CD8-positive, alpha-beta memory T cell (primary cell): ENCODE measurements at regions not wholly inside any gene's neighbourhood (a gene's known extent, or its start where the extent isn't known, plus 50 kb on each side); places are given as distances from the start of the nearest gene placed in this dataset.

Experiments used
- CTCF ChIA-PET: fragments of 350-600 bp; sonication (Branson Sonifier 250); formaldehyde crosslinking; loops from one replicate; lab custom pipeline; 2021; ENCODE audit warnings: antibody characterized with exemption; lab: Charles Lee
- POLR2A ChIA-PET: fragments of 350-600 bp; sonication (Branson Sonifier 250); formaldehyde crosslinking; loops from one replicate; lab custom pipeline; 2021; ENCODE audit warnings: antibody characterized with exemption; lab: Charles Lee
- DNase-seq, 5 donors: peaks; one replicate each; pipeline versions ENCODE4 v3.0.0 to v3.0.0-alpha.2; 2020 to 2022; ENCODE audit warnings: mixed read lengths in 1 of 5
- H3K27ac ChIP-seq: one replicate; pipeline ENCODE4 v1.7.0; 2013; ENCODE audit warnings: low read depth, mild to moderate bottlenecking, low read length, moderate library complexity
- H3K27me3 ChIP-seq: 2 replicates; pipeline ENCODE4 v1.7.0; 2013; ENCODE audit warnings: low read length, mild to moderate bottlenecking; ENCODE audit not compliant: insufficient read depth, poor library complexity, severe bottlenecking
- H3K36me3 ChIP-seq: 2 replicates; pipeline ENCODE4 v1.7.0; 2013; ENCODE audit warnings: mild to moderate bottlenecking, low read length, moderate library complexity; ENCODE audit not compliant: insufficient read depth
- H3K4me1 ChIP-seq: 2 replicates; pipeline ENCODE4 v1.7.0; 2013; ENCODE audit warnings: mild to moderate bottlenecking, low read length, moderate library complexity; ENCODE audit not compliant: insufficient read depth
- H3K4me3 ChIP-seq: 2 replicates; pipeline ENCODE4 v1.7.0; 2013; ENCODE audit warnings: mild to moderate bottlenecking, low read length
- H3K9me3 ChIP-seq: 2 replicates; pipeline ENCODE4 v1.7.0; 2013; ENCODE audit warnings: mild to moderate bottlenecking, low read length
- H3K27ac Mint-ChIP-seq, 8 donors: one replicate each; pipeline ENCODE4 v1.8.0; 2020 to 2021; ENCODE audit warnings: mixed read lengths in 8 of 8, mild to moderate bottlenecking in 6 of 8, inconsistent platforms in 3 of 8, moderate library complexity in 3 of 8
- H3K27me3 Mint-ChIP-seq, 2 donors: one replicate each; pipeline ENCODE4 v1.8.0; 2020 to 2021; ENCODE audit warnings: mixed read lengths in 2 of 2, mild to moderate bottlenecking in 1 of 2, moderate library complexity in 1 of 2
- H3K36me3 Mint-ChIP-seq, 3 donors: one replicate each; pipeline ENCODE4 v1.8.0; 2020 to 2021; ENCODE audit warnings: mixed read lengths in 3 of 3, inconsistent platforms in 1 of 3, mild to moderate bottlenecking in 1 of 3
- H3K4me1 Mint-ChIP-seq, 3 donors: one replicate each; pipeline ENCODE4 v1.8.0; 2020 to 2021; ENCODE audit warnings: mixed read lengths in 3 of 3, inconsistent platforms in 1 of 3, mild to moderate bottlenecking in 1 of 3
- H3K4me3 Mint-ChIP-seq, 7 donors: one replicate each; pipeline ENCODE4 v1.8.0; 2020 to 2021; ENCODE audit warnings: mixed read lengths in 7 of 7, mild to moderate bottlenecking in 6 of 7, moderate library complexity in 4 of 7, inconsistent platforms in 2 of 7
- H3K9me3 Mint-ChIP-seq, 5 donors: one replicate each; pipeline ENCODE4 v1.8.0; 2020 to 2022; ENCODE audit warnings: mixed read lengths in 5 of 5, mild to moderate bottlenecking in 3 of 5, moderate library complexity in 2 of 5, inconsistent platforms in 1 of 5

DNA sequence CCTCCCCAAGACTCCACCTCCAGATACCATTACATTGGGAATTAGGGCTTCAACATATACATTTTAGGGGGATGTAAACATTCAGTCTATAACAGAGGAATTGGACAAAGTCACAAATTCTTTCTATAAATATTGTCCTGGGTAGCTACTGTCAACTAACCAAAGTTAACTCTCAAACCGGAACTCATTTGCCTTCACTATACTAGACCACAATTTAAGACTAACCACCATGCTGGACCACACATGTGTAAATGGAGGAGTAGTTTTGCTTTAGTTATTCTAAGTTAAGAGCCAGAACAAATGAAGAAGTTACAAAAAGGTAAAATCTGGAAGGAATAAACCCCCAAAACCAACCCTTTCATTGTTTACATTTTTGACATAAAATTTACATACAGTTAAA is 222.8 kb downstream of the NDFIP2 start:
- peaks cover 0 to 3% (median 0%) of the 10 kb centered on the region in 5 donors for H3K9me3 Mint-ChIP-seq
- no peaks in the 10 kb centered on the region for H3K27me3 Mint-ChIP-seq
- no peak overlapping the region for H3K4me3 ChIP-seq
- H3K4me3 Mint-ChIP-seq: no peak overlapping the region
- H3K27ac Mint-ChIP-seq: no peak overlapping the region
- no peak for DNase-seq
- CTCF ChIA-PET: no interaction called here
- no peaks in the 10 kb centered on the region for H3K4me1 Mint-ChIP-seq
- no peaks in the 10 kb centered on the region for H3K36me3 Mint-ChIP-seq
- no peaks in the 10 kb centered on the region for H3K36me3 ChIP-seq
- H3K9me3 ChIP-seq: no peaks in the 10 kb centered on the region
- H3K27ac ChIP-seq: no peak overlapping the region
- POLR2A ChIA-PET: no interaction called here
- no peaks in the 10 kb centered on the region for H3K4me1 ChIP-seq
- no peaks in the 10 kb centered on the region for H3K27me3 ChIP-seq

GRCh38 chr13:79695754-79696153 is 214.8 kb downstream of the NDFIP2 start:
- H3K4me1 ChIP-seq: no peaks in the 10 kb centered on the region
- no peaks in the 10 kb centered on the region for H3K36me3 Mint-ChIP-seq
- H3K4me3 Mint-ChIP-seq: no peak overlapping the region
- peaks cover 0 to 4% of the 10 kb centered on the region in 2 donors for H3K27me3 Mint-ChIP-seq
- no peaks in the 10 kb centered on the region for H3K4me1 Mint-ChIP-seq
- ChIA-PET CTCF (no interaction called here), POLR2A (no interaction called here)
- H3K27ac ChIP-seq: no peak overlapping the region
- H3K27me3 ChIP-seq: no peaks in the 10 kb centered on the region
- H3K36me3 ChIP-seq: no peaks in the 10 kb centered on the region
- no peak overlapping the region for H3K4me3 ChIP-seq
- no peaks in the 10 kb centered on the region for H3K9me3 Mint-ChIP-seq
- no peak for DNase-seq
- H3K9me3 ChIP-seq: no peaks in the 10 kb centered on the region
- H3K27ac Mint-ChIP-seq: no peak overlapping the region

GRCh38 chr13:79692846-79693245 is 211.9 kb downstream of the NDFIP2 start:
- Histone ChIP-seq H3K27me3 (no peaks in the 10 kb centered on the region), H3K27ac (no peak overlapping the region), H3K4me3 (no peak overlapping the region), H3K9me3 (no peaks in the 10 kb centered on the region), H3K4me1 (no peaks in the 10 kb centered on the region), H3K36me3 (no peaks in the 10 kb centered on the region)
- H3K4me1 Mint-ChIP-seq: no peaks in the 10 kb centered on the region
- no peak overlapping the region for H3K27ac Mint-ChIP-seq
- H3K4me3 Mint-ChIP-seq: no peak overlapping the region
- H3K36me3 Mint-ChIP-seq: no peaks in the 10 kb centered on the region
- H3K9me3 Mint-ChIP-seq: no peaks in the 10 kb centered on the region
- ChIA-PET CTCF (no interaction called here), POLR2A (no interaction called here)
- DNase-seq: no peak
- H3K27me3 Mint-ChIP-seq: peaks cover 0 to 4% of the 10 kb centered on the region in 2 donors

- H3K9me3 Mint-ChIP-seq: no peaks in the 10 kb centered on the region
Measured at GRCh38 chr13:79691826-79692225, 210.9 kb downstream of the NDFIP2 start.

GRCh38 chr13:79688741-79689140 is 207.8 kb downstream of the NDFIP2 start:
- no peak overlapping the region for H3K27ac Mint-ChIP-seq
- H3K27ac ChIP-seq: no peak overlapping the region
- H3K9me3 ChIP-seq: no peaks in the 10 kb centered on the region
- no peak overlapping the region for H3K4me3 Mint-ChIP-seq
- H3K36me3 Mint-ChIP-seq: peaks cover 0 to 3% (median 0%) of the 10 kb centered on the region in 3 donors
- H3K9me3 Mint-ChIP-seq: no peaks in the 10 kb centered on the region
- no peaks in the 10 kb centered on the region for H3K36me3 ChIP-seq
- DNase-seq: no peak
- ChIA-PET CTCF (interaction anchor here (1.1 kb wide), 1 partner anchor 10 kb away, joined by 3 read pairs; no protein-coding TSS in a partner anchor), POLR2A (no interaction called here)
- no peak overlapping the region for H3K4me3 ChIP-seq
- peaks cover 0 to 2% of the 10 kb centered on the region in 2 donors for H3K27me3 Mint-ChIP-seq
- no peaks in the 10 kb centered on the region for H3K4me1 Mint-ChIP-seq
- H3K27me3 ChIP-seq: no peaks in the 10 kb centered on the region
- H3K4me1 ChIP-seq: no peaks in the 10 kb centered on the region

More at GRCh38 chr13:79691826-79692225, 210.9 kb downstream of the NDFIP2 start:
- no peak for DNase-seq
- no peaks in the 10 kb centered on the region for H3K36me3 ChIP-seq
- H3K27me3 ChIP-seq: no peaks in the 10 kb centered on the region
- POLR2A ChIA-PET: no interaction called here
- no peak overlapping the region for H3K4me3 Mint-ChIP-seq
- CTCF ChIA-PET: no interaction called here
- no peak overlapping the region for H3K27ac Mint-ChIP-seq
- H3K4me3 ChIP-seq: no peak overlapping the region
- no peaks in the 10 kb centered on the region for H3K4me1 Mint-ChIP-seq
- no peaks in the 10 kb centered on the region for H3K9me3 ChIP-seq
- no peak overlapping the region for H3K27ac ChIP-seq
- peaks cover 0 to 4% of the 10 kb centered on the region in 2 donors for H3K27me3 Mint-ChIP-seq
- no peaks in the 10 kb centered on the region for H3K36me3 Mint-ChIP-seq
- no peaks in the 10 kb centered on the region for H3K4me1 ChIP-seq

DNA sequence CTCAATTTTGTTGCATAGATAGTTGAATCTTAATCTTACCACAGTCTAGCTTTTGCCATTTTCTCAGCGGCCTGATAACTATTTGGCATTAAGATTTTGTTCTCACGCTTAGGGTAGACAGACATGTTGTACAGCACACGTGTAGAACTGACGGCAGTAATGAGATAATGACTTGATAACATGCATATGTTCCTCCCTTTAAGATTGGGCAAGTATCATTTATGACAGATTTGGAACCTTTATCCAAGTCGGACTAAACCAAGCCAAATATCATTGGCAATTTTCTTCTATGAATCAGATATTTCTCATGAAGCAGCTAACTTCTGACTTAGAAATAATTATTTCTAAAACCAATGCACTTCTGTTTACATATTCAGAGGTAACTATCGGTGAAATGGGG is 205.5 kb downstream of the NDFIP2 start:
- no peaks in the 10 kb centered on the region for H3K9me3 ChIP-seq
- H3K9me3 Mint-ChIP-seq: peaks cover 0 to 5% (median 0%) of the 10 kb centered on the region in 5 donors
- CTCF ChIA-PET: no interaction called here
- H3K27me3 Mint-ChIP-seq: no peaks in the 10 kb centered on the region
- no peak overlapping the region for H3K4me3 Mint-ChIP-seq
- H3K36me3 Mint-ChIP-seq: peaks cover 0 to 3% (median 0%) of the 10 kb centered on the region in 3 donors
- POLR2A ChIA-PET: no interaction called here
- H3K27ac Mint-ChIP-seq: no peak overlapping the region
- H3K4me3 ChIP-seq: no peak overlapping the region
- no peaks in the 10 kb centered on the region for H3K27me3 ChIP-seq
- no peak overlapping the region for H3K27ac ChIP-seq
- no peak for DNase-seq
- H3K4me1 ChIP-seq: no peaks in the 10 kb centered on the region
- H3K4me1 Mint-ChIP-seq: no peaks in the 10 kb centered on the region
- no peaks in the 10 kb centered on the region for H3K36me3 ChIP-seq

DNA sequence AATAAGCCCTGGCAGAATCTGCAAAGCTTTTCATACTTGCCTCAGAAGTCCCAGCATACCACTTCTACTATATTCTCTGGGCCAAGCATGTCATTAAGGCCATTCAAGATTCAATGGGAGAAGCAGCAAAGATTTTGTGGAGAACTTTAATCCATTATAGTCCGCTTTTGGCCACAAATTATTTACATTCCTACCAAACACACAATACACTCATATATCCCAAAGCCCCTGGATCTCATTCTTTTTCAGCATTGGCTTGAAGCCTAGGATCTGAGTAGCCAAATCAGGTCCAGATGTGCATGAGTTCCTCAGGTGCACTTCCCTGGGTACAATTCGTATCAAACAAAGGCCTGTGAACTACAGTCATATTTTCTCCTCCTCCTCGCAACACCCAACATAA is 203.4 kb downstream of the NDFIP2 start:
- Mint-ChIP-seq H3K9me3 (peaks cover 0 to 5% (median 0%) of the 10 kb centered on the region in 5 donors), H3K27ac (no peak overlapping the region), H3K4me3 (no peak overlapping the region), H3K27me3 (peaks cover under 1 to 4% of the 10 kb centered on the region in 2 donors), H3K36me3 (peaks cover 0 to 3% (median 0%) of the 10 kb centered on the region in 3 donors), H3K4me1 (no peaks in the 10 kb centered on the region)
- DNase-seq: no peak
- no peaks in the 10 kb centered on the region for H3K36me3 ChIP-seq
- H3K4me3 ChIP-seq: no peak overlapping the region
- H3K4me1 ChIP-seq: no peaks in the 10 kb centered on the region
- ChIA-PET CTCF (no interaction called here), POLR2A (no interaction called here)
- no peaks in the 10 kb centered on the region for H3K9me3 ChIP-seq
- H3K27me3 ChIP-seq: no peaks in the 10 kb centered on the region
- H3K27ac ChIP-seq: no peak overlapping the region

- H3K27me3 Mint-ChIP-seq: peaks cover 2 to 4% of the 10 kb centered on the region in 2 donors
- POLR2A ChIA-PET: no interaction called here
- no peak for DNase-seq
Measured at GRCh38 chr13:79682164-79682563, 201.2 kb downstream of the NDFIP2 start.

More at GRCh38 chr13:79682164-79682563, 201.2 kb downstream of the NDFIP2 start:
- H3K4me1 Mint-ChIP-seq: no peaks in the 10 kb centered on the region
- Histone ChIP-seq H3K4me1 (no peaks in the 10 kb centered on the region), H3K9me3 (no peaks in the 10 kb centered on the region), H3K4me3 (no peak overlapping the region), H3K27me3 (no peaks in the 10 kb centered on the region), H3K27ac (no peak overlapping the region), H3K36me3 (no peaks in the 10 kb centered on the region)
- peaks cover 0 to 5% (median 0%) of the 10 kb centered on the region in 5 donors for H3K9me3 Mint-ChIP-seq
- H3K27ac Mint-ChIP-seq: no peak overlapping the region
- peaks cover 0 to 3% (median 0%) of the 10 kb centered on the region in 3 donors for H3K36me3 Mint-ChIP-seq
- H3K4me3 Mint-ChIP-seq: no peak overlapping the region
- CTCF ChIA-PET: no interaction called here
